HepG2 (cell line): ENCODE measurements at regions not wholly inside any gene's neighbourhood (a gene's known extent, or its start where the extent isn't known, plus 50 kb on each side); places are given as distances from the start of the nearest gene placed in this dataset.

Source experiments
- CHD4 ChIP-seq: fragments of 200-600 bp; sonication (generic); IDR thresholded peaks from 2 replicates; pipeline ENCODE4 v1.7.0; 2017; ENCODE audit warnings: mild to moderate bottlenecking, low read length, borderline replicate concordance
- DNMT3B ChIP-seq: conservative IDR thresholded peaks from 2 replicates; pipeline ENCODE4 v1.6.1; 2016; ENCODE audit warnings: missing biosample characterization, control low read depth
- FOSL1 ChIP-seq: sonication (generic); formaldehyde crosslinking; IDR thresholded peaks from 2 replicates; pipeline ENCODE4 v1.9.0; 2021; ENCODE audit warnings: missing genetic modification reagents, borderline replicate concordance
- FOXJ3 ChIP-seq: sonication (generic); formaldehyde crosslinking; IDR thresholded peaks from 2 replicates; pipeline ENCODE4 v1.4.0; 2020; ENCODE audit warnings: missing genetic modification reagents, mild to moderate bottlenecking, borderline replicate concordance
- HMG20B ChIP-seq: conservative IDR thresholded peaks from 2 replicates; pipeline ENCODE4 v1.6.1; 2016; ENCODE audit warnings: missing genetic modification reagents, missing compliant biosample characterization
- KLF16 ChIP-seq, 2 experiments: sonication (generic) in 1 of 2; formaldehyde crosslinking in 1 of 2; IDR thresholded peaks; 2 replicates each; pipeline versions ENCODE4 v1.6.1 to v1.8.0; 2016 to 2023; ENCODE audit warnings: missing genetic modification reagents in 2 of 2, missing compliant biosample characterization in 1 of 2
- PAX8 ChIP-seq: sonication (generic); formaldehyde crosslinking; IDR thresholded peaks from 2 replicates; pipeline ENCODE4 v1.8.0; 2022; ENCODE audit warnings: mild to moderate bottlenecking, missing genetic modification reagents, borderline replicate concordance
- POGZ ChIP-seq: sonication (generic); formaldehyde crosslinking; IDR thresholded peaks from 2 replicates; pipeline ENCODE4 v1.4.0; 2020; ENCODE audit warnings: mild to moderate bottlenecking, missing genetic modification reagents
- REPIN1 ChIP-seq: sonication (generic); formaldehyde crosslinking; IDR thresholded peaks from 2 replicates; pipeline ENCODE4 v1.8.0; 2022; ENCODE audit warnings: missing genetic modification reagents, low read depth, mild to moderate bottlenecking, borderline replicate concordance
- TGIF2 ChIP-seq: IDR thresholded peaks from 2 replicates; pipeline ENCODE4 v1.6.1; 2016; ENCODE audit warnings: control low read depth, missing compliant biosample characterization
- ZNF367 ChIP-seq: sonication (generic); formaldehyde crosslinking; IDR thresholded peaks from 2 replicates; pipeline ENCODE4 v1.4.0; 2020; ENCODE audit warnings: missing genetic modification reagents, borderline replicate concordance
- ZNF510 ChIP-seq: sonication (generic); formaldehyde crosslinking; IDR thresholded peaks from 2 replicates; pipeline ENCODE4 v1.4.0; 2020; ENCODE audit warnings: low read depth, mild to moderate bottlenecking, missing genetic modification reagents
- ZNF616 ChIP-seq: sonication (generic); formaldehyde crosslinking; IDR thresholded peaks from 2 replicates; pipeline ENCODE4 v1.5.0; 2020; ENCODE audit warnings: low read depth, mild to moderate bottlenecking, missing genetic modification reagents
- ZNF672 ChIP-seq: sonication (generic); formaldehyde crosslinking; IDR thresholded peaks from 2 replicates; pipeline ENCODE4 v1.8.1; 2022; ENCODE audit warnings: missing genetic modification reagents
- ZZZ3 ChIP-seq: sonication (generic); formaldehyde crosslinking; IDR thresholded peaks from 2 replicates; pipeline ENCODE4 v1.4.0; 2020; ENCODE audit warnings: missing genetic modification reagents, mild to moderate bottlenecking, borderline replicate concordance
- TF ChIP-seq, protein P1 (sequence below): sonication (generic); formaldehyde crosslinking; IDR thresholded peaks from 2 replicates; pipeline ENCODE4 v1.5.0; 2020; ENCODE audit warnings: missing genetic modification reagents, mild to moderate bottlenecking, borderline replicate concordance
- TF ChIP-seq, protein P2 (sequence below): sonication (generic); formaldehyde crosslinking; IDR thresholded peaks from 2 replicates; pipeline ENCODE4 v1.8.0; 2022; ENCODE audit warnings: missing genetic modification reagents, mild to moderate bottlenecking, borderline replicate concordance
- TF ChIP-seq, protein P3 (sequence below): sonication (generic); formaldehyde crosslinking; IDR thresholded peaks from 2 replicates; pipeline ENCODE4 v1.5.1; 2020; ENCODE audit warnings: missing genetic modification reagents, mild to moderate bottlenecking, borderline replicate concordance
- TF ChIP-seq, protein P4 (sequence below): sonication (generic); formaldehyde crosslinking; IDR thresholded peaks from 2 replicates; pipeline ENCODE4 v1.8.1; 2023; ENCODE audit warnings: mild to moderate bottlenecking, inconsistent platforms, moderate library complexity, missing genetic modification reagents, borderline replicate concordance
- TF ChIP-seq, protein P5 (sequence below): sonication (generic); formaldehyde crosslinking; IDR thresholded peaks from 2 replicates; pipeline ENCODE4 v1.5.1; 2020; ENCODE audit warnings: mild to moderate bottlenecking, missing genetic modification reagents, borderline replicate concordance

DNA sequence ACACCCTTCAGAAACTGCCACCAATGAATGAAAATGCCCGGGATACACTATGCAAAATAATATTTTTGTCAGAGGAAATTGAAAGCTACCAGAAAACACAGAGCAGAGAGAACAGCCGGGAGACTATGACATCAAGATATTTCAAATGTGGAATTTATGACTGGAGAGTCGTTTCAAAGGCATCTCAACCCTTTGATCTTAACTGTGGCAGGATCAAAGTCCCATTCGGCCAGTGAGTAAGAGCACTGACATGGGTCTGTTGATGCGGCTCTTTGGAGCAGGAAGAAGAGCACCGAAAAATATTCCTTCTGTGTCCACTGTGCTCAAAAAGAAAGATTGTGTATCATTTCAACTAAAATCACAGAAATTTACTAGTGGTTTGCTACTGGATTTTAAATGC is 201.9 kb downstream of the RFC3 start (continued):
- TF ChIP-seq FOXJ3 (CRISPR knock-in tag) = 0 out of 2 replicates have a peak, but pooled peaks have one; percentile 40
- TF ChIP-seq FOSL1 = peak; percentile 61; the same call in 1 of the 2 replicates
- TF ChIP-seq KLF16 (CRISPR knock-in tag; IDR thresholded peaks at IDR 0.05) = peak in 1 of 2 experiments; percentile 64; a peak in 1 of 4 replicates
- no peak for TF ChIP-seq TGIF2 (CRISPR knock-in tag)
- no peak for TF ChIP-seq ZNF367 (CRISPR knock-in tag)
- TF ChIP-seq ZZZ3 (CRISPR knock-in tag) = no peak
- TF ChIP-seq REPIN1 (CRISPR knock-in tag) = no peak
- TF ChIP-seq, protein P1, sequence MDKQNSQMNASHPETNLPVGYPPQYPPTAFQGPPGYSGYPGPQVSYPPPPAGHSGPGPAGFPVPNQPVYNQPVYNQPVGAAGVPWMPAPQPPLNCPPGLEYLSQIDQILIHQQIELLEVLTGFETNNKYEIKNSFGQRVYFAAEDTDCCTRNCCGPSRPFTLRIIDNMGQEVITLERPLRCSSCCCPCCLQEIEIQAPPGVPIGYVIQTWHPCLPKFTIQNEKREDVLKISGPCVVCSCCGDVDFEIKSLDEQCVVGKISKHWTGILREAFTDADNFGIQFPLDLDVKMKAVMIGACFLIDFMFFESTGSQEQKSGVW (CRISPR knock-in tag) = no peak
- TF ChIP-seq, protein P2, sequence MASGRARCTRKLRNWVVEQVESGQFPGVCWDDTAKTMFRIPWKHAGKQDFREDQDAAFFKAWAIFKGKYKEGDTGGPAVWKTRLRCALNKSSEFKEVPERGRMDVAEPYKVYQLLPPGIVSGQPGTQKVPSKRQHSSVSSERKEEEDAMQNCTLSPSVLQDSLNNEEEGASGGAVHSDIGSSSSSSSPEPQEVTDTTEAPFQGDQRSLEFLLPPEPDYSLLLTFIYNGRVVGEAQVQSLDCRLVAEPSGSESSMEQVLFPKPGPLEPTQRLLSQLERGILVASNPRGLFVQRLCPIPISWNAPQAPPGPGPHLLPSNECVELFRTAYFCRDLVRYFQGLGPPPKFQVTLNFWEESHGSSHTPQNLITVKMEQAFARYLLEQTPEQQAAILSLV (CRISPR knock-in tag) = no peak
- TF ChIP-seq ZNF510 (CRISPR knock-in tag) = no peak
- TF ChIP-seq ZNF672 (CRISPR knock-in tag) = no peak
- peak; percentile 94 for TF ChIP-seq POGZ (CRISPR knock-in tag)
- peak; percentile 44; the same call in 1 of the 2 replicates for TF ChIP-seq DNMT3B (CRISPR knock-in tag)
- no peak; the same call in 1 of the 2 replicates for TF ChIP-seq HMG20B (CRISPR knock-in tag)
- TF ChIP-seq PAX8 (CRISPR knock-in tag) = no peak
- TF ChIP-seq ZNF616 (CRISPR knock-in tag) = no peak
- TF ChIP-seq CHD4 = no peak
- TF ChIP-seq, protein P3, sequence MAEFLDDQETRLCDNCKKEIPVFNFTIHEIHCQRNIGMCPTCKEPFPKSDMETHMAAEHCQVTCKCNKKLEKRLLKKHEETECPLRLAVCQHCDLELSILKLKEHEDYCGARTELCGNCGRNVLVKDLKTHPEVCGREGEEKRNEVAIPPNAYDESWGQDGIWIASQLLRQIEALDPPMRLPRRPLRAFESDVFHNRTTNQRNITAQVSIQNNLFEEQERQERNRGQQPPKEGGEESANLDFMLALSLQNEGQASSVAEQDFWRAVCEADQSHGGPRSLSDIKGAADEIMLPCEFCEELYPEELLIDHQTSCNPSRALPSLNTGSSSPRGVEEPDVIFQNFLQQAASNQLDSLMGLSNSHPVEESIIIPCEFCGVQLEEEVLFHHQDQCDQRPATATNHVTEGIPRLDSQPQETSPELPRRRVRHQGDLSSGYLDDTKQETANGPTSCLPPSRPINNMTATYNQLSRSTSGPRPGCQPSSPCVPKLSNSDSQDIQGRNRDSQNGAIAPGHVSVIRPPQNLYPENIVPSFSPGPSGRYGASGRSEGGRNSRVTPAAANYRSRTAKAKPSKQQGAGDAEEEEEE (CRISPR knock-in tag) = no peak
- TF ChIP-seq, protein P4, sequence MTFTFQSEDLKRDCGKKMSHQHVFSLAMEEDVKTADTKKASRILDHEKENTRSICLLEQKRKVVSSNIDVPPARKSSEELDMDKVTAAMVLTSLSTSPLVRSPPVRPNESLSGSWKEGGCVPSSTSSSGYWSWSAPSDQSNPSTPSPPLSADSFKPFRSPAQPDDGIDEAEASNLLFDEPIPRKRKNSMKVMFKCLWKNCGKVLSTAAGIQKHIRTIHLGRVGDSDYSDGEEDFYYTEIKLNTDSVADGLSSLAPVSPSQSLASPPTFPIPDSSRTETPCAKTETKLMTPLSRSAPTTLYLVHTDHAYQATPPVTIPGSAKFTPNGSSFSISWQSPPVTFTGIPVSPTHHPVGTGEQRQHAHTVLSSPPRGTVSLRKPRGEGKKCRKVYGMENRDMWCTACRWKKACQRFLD (CRISPR knock-in tag) = no peak
- TF ChIP-seq, protein P5, sequence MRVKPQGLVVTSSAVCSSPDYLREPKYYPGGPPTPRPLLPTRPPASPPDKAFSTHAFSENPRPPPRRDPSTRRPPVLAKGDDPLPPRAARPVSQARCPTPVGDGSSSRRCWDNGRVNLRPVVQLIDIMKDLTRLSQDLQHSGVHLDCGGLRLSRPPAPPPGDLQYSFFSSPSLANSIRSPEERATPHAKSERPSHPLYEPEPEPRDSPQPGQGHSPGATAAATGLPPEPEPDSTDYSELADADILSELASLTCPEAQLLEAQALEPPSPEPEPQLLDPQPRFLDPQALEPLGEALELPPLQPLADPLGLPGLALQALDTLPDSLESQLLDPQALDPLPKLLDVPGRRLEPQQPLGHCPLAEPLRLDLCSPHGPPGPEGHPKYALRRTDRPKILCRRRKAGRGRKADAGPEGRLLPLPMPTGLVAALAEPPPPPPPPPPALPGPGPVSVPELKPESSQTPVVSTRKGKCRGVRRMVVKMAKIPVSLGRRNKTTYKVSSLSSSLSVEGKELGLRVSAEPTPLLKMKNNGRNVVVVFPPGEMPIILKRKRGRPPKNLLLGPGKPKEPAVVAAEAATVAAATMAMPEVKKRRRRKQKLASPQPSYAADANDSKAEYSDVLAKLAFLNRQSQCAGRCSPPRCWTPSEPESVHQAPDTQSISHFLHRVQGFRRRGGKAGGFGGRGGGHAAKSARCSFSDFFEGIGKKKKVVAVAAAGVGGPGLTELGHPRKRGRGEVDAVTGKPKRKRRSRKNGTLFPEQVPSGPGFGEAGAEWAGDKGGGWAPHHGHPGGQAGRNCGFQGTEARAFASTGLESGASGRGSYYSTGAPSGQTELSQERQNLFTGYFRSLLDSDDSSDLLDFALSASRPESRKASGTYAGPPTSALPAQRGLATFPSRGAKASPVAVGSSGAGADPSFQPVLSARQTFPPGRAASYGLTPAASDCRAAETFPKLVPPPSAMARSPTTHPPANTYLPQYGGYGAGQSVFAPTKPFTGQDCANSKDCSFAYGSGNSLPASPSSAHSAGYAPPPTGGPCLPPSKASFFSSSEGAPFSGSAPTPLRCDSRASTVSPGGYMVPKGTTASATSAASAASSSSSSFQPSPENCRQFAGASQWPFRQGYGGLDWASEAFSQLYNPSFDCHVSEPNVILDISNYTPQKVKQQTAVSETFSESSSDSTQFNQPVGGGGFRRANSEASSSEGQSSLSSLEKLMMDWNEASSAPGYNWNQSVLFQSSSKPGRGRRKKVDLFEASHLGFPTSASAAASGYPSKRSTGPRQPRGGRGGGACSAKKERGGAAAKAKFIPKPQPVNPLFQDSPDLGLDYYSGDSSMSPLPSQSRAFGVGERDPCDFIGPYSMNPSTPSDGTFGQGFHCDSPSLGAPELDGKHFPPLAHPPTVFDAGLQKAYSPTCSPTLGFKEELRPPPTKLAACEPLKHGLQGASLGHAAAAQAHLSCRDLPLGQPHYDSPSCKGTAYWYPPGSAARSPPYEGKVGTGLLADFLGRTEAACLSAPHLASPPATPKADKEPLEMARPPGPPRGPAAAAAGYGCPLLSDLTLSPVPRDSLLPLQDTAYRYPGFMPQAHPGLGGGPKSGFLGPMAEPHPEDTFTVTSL = peak; percentile 97; the same call in 1 of the 2 replicates
